ENCODE measurements at regions not wholly inside any gene's neighbourhood (a gene's known extent, or its start where the extent isn't known, plus 50 kb on each side); places are given as distances from the start of the nearest gene placed in this dataset.
A peak's percentile ranks its signal among the peaks of the same experiment; 100 is the strongest.
"Not testable (repeated sequence)": the region's sequence is repeated elsewhere in the genome, so short reads cannot be mapped to it uniquely, and the experiment has no call there.

GRCh38 chr5:144742361-144742760, 571.7 kb downstream of the KCTD16 start:
- H3K4me3 ChIP-seq (ENCODE audit: low read depth, low read length) = no peak overlapping the region

DNA sequence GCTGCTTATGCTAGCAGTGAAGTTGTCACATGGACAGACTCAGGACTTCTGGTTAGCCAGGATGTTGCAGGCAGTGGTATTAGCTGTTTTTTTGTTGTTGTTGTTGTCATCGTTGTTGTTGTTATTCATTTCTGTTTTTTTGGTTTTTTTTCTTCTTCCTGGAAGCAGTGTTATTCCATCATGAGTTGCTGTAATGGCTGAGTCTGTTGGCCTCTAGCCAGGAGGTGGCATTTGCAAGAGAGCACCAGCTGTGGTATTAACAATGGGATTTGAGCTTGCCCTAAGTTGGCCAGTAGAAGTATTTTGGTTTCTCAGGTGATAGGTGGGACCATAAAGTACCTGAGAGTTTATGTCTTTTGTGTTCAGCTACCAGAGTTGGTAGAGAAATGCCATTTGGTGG, 561.1 kb downstream of the KCTD16 start:
- no peak overlapping the region for H3K4me3 ChIP-seq (ENCODE audit: low read depth, low read length)

GRCh38 chr5:144712090-144712489, 541.4 kb downstream of the KCTD16 start:
- H3K4me3 ChIP-seq (ENCODE audit: low read depth, low read length) = no peak overlapping the region

DNA sequence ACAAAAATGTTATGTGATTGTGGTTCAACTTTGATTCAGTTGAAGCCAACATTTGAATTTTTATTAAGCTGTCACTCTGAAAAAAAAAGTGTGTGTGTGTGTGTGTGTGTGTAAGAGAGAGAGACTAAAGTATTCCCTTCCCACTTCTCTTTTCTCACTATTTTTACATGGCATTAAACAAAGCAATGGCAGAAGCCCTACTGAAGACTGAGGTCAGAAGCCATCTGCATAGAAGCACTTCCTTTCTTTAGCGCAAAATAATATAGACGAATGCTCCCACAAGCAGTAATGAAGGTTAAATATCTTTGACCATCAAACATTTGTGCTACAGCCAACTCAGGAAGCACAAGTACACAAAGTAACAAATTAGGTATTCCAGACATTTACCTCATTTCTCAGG, 540.5 kb downstream of the KCTD16 start:
- H3K4me3 ChIP-seq (ENCODE audit: low read depth, low read length) = no peak overlapping the region

GRCh38 chr5:144710637-144711036, 540.0 kb downstream of the KCTD16 start:
- no peak overlapping the region for H3K4me3 ChIP-seq (ENCODE audit: low read depth, low read length)

GRCh38 chr5:144703776-144704175, 533.1 kb downstream of the KCTD16 start:
- H3K4me3 ChIP-seq (ENCODE audit: low read depth, low read length) = no peak overlapping the region

DNA sequence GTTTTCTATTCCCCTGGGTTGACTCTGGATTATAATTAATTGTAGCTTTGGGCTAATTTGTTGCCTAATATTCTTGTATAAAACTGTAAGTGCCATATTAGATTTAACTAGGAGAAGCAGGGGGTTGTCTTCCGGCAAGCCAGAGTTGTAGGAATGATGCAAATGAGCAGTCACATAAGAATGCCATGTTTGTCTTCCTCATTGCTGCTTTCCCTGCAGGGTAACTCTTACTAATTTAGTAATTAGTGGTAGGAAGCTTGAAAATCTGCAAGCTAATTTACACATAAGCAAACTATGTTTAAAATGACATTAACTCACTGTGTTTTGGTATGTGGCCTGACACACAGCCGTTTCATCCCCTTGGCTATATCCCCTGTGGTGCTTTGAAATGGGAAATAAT, 527.8 kb downstream of the KCTD16 start:
- H3K4me3 ChIP-seq (ENCODE audit: low read depth, low read length) = no peak overlapping the region

DNA sequence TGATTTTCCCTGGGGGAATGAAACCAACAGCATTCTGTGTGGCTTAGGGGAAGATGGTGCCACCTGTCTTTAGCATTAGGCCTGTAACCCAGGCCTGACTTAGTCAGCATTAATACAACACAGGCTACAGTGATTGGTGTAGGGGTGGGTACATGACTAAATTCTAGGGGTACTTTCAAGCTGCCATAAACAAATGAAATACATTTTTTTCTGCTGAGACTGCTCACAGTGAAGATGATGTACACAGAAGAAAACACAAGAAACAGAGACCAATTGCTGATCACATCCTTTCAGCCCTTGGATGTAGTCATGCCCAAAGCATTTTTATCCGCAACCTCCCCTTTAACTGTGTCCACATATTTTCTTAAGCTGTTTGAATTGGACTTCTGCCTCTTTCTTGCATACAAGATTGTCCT, 527.2 kb downstream of the KCTD16 start:
- H3K4me3 ChIP-seq (ENCODE audit: low read depth, low read length) = no peak overlapping the region

DNA sequence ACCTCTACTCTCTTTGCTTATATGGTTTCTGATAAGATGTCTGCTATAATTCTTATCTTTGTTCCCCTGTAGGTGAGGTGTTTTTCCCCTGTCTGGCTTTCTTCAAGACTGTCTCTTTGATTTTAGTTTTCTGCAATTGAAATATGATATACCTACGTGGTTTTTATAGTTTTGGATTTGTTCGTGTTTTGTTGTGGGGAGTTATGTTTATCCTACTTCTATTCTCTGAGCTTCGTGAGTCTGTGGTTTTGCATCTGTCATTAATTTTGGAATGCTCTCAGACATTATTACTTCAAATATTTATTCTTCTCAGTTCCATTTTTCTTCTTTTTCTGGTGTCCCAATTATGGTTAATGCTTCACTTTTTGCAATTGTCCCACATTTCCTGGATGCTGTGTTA, 521.3 kb downstream of the KCTD16 start:
- H3K4me3 ChIP-seq (ENCODE audit: low read depth, low read length) = no peak overlapping the region

DNA sequence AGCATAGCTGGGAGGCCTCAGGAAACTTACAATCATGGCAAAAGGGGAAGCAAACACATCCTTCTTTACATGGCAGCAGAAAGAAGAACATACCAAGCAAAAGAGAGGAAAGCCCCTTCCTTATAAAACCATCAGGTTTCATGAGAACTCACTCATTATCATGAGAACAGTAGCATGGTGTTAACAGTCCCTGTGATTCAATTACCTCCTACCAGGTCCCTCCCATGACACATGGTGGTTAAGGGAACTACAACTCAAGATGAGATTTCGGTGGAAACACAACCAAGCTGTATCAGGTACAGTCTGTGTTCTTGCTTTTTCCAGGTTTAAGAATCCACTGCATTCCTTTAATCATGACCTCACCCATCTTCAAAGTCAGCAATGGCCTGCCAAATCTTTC, 514.2 kb downstream of the KCTD16 start:
- H3K4me3 ChIP-seq (ENCODE audit: low read depth, low read length) = no peak overlapping the region

DNA sequence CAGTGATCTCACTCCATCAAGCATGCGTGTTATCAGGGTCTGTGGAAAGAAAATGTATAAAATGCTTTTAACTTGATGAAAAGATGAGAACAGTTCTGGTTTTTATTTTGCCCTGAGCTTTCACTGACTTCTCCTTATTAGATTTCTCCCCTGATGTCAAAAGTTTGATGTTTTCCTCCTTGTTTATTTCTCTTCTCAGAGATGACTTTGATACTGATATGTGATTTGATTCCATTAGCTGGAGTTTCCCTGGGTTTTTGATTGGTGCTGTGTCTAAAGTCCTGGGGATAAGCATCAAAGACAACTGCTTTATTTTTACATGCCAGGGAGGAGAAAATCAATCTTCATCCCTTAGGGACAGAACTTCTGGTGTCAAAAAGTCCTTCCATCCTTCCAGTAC, 510.0 kb downstream of the KCTD16 start:
- H3K4me3 ChIP-seq (ENCODE audit: low read depth, low read length) = no peak overlapping the region

DNA sequence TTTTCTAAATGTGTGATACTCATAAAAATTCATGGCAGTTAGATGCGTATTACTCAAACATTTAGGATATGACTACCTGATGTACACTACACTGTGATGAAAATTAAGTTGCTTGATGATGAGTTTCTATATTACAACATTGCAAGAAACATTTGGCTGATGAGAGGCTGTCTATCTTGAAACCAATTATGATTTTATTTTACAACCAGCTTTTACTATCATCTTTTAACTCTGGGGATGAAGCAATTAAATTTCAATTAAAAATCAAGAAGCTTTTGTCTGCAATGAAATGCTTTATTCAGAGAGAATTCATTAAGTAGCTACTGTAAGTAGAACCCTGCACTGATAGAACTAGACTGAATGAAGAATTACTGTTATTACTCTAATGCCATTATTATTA, 500.4 kb downstream of the KCTD16 start:
- no peak overlapping the region for H3K4me3 ChIP-seq (ENCODE audit: low read depth, low read length)

DNA sequence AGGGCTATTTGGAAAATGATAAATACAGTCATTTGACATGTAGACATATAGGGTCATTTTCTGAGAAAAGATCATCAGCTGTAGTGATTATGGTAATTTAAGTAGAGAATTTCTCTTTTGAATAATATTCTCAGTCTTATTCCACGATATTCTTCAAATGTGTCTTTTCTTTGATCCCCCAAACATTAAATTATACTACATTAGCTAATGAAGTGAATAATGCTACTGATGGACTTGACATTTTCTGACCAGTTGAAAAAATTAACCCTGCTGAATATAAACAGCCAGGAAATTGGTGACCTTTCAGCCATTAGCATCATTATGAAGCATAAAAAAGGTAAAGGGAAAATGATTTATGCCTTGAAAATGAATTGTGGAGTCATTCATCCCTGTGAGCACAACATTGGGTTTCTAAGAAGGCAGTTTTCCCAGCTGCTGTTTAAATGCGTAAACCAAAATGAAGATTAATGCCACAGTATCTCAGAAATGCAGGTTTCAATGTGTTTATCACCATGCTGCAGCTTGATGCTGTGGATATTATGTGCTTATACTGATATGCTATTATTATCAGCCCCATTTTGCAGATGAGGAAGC, 489.1 kb downstream of the KCTD16 start:
- no peak overlapping the region for H3K4me3 ChIP-seq (ENCODE audit: low read depth, low read length)

- no peak overlapping the region for H3K4me3 ChIP-seq (ENCODE audit: low read depth, low read length)
These were observed 473.6 kb downstream of the KCTD16 start for GRCh38 chr5:144644317-144644716.

GRCh38 chr5:144638787-144639186, 468.1 kb downstream of the KCTD16 start:
- no peak overlapping the region for H3K4me3 ChIP-seq (ENCODE audit: low read depth, low read length)

DNA sequence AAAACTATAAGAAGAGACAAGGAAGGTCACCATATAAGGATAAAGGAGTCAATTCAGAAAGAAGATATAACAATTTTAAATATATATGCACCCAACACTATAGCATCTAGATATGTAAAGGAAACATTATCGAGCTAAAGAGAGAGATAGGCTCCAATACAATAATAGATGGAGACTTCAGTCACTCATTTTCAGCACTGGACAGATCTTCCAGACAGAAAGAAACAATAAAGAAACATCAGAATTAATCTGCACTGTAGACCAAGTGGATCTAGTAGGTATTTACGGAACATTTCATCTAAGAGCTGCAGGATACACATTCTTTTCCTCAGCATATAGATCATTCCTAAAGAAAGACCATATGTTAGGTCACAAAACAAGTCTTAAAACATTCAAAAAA, 463.5 kb downstream of the KCTD16 start:
- H3K4me3 ChIP-seq (ENCODE audit: low read depth, low read length) = no peak overlapping the region

GRCh38 chr5:144598451-144599068, 427.9 kb downstream of the KCTD16 start:
- peak overlapping the region; percentile 4 for H3K4me3 ChIP-seq (ENCODE audit: low read depth, low read length)

DNA sequence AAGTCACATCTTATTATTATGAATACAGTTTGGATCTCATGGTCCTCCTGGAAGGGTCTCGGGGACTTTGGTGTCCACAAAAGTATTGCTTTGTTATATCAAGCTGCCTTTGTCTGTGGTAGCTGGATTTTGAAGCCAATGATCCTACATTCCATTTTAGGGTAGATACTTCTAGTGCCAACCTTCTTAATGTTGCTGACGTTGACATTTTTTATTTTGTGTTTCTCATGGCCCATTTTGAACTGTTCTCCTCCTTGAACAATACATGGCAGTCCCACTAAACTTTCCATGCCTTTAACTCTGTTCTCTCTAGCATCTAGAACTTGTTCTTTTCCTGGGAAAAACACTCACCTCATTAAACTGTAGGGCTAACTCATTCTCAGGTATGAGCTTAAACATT, 425.8 kb downstream of the KCTD16 start:
- no peak overlapping the region for H3K4me3 ChIP-seq (ENCODE audit: low read depth, low read length)

GRCh38 chr5:144594919-144595318, 424.2 kb downstream of the KCTD16 start:
- H3K4me3 ChIP-seq (ENCODE audit: low read depth, low read length) = no peak overlapping the region

- H3K4me3 ChIP-seq (ENCODE audit: low read depth, low read length) = not testable (repeated sequence)
These were observed 423.6 kb downstream of the KCTD16 start for GRCh38 chr5:144594234-144594633.

GRCh38 chr5:144585681-144586080, 415.0 kb downstream of the KCTD16 start:
- H3K4me3 ChIP-seq (ENCODE audit: low read depth, low read length) = no peak overlapping the region

GRCh38 chr5:144583541-144584449, 413.1 kb downstream of the KCTD16 start:
- no peak overlapping the region for H3K4me3 ChIP-seq (ENCODE audit: low read depth, low read length)

Data from iPS-11a (cell line).